NCI-H226 (cell line): ENCODE measurements at regions not wholly inside any gene's neighbourhood (a gene's known extent, or its start where the extent isn't known, plus 50 kb on each side); places are given as distances from the start of the nearest gene placed in this dataset.
"Not testable (repeated sequence)": the region's sequence is repeated elsewhere in the genome, so short reads cannot be mapped to it uniquely, and the experiment has no call there.

ENCODE experiments used
- DNase-seq: peaks from one replicate; pipeline ENCODE4 v3.0.0-alpha.2; 2015

DNA sequence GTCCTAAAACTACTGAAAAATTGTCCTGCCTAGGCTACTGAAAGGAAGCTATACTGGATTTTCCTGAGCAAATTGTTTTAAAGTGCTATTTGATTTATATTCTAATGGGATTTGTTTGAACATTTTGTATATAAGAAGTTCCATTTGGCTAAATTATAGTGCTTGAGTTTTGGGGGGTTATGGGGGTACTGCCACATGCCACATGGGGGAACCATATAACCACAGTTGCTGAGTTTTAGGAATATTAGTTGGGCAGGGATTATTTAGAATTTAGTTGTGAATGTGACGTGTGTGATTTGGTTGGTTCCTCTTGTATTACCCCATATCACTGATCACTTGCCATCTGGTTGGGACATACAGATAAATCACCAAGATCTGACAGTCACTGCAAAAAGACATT is 224.5 kb upstream of the TAPT1 start:
- DNase-seq, result no peak

DNA sequence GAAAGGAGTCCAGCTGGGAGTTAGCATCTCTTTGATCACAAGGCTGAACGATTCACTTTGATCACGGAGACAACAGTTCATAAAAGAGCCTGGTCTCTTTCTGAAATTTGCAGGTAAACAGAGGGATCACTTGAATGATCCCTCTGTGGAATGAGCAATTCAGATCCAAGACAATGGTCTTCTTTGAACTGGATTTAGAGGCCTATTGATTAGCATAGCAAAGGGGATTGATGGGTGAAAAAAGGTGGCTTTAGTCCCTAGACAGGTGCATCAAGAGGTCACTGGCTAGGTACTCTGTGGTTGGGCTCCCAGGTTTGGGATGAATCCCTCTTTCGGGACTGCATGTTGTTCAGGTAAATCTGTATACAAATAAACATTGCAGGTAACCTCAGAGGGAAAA is 223.8 kb upstream of the TAPT1 start:
- DNase-seq, result no peak

DNA sequence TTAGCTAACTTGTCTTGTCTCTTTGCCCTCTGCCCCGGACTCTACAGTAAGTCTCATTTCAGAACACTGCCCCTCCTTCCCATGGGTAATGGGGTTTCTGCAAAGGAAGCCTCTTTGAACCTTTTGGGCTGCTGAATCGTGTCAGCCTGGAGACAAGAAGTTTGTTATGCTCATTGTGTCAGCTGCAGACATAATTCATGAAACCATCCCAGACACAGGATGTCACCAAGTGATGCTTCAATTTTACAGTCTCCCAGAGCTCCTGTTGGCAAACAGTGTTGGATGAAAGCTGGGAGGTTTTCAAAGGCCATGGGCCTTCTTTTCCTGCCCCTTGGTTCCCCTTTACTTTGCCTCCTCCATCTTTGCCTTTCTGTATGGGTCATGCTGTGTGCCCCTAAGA is 223.1 kb upstream of the TAPT1 start:
- no peak for DNase-seq

DNA sequence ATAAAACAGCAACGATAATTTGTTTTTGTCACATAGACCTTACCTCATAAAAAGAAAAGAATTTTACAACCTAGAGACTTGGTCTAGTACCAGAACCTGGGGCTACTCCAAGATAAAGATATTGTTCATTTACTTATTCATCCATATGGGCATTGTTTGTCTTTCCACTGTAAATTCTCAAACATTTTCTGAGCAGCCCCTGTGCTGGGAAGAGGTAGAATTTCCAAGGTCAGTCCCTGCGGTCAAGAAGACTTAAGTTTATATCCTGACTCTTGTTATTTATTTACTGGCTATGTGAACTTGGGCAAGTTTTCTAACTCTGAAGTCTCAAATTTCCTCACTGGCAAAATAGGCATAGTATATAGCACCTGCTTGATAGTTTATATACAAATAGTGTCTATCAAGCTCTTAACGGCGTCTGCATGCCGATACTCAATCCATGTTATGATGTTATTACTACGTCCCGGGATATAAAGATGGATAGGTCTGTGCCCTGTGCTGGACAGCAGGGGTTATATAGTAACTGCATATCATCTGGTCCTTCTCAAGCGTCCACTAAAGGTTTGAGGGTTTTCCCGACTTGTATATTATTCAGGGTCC is 222.1 kb upstream of the TAPT1 start:
- DNase-seq, result no peak

DNA sequence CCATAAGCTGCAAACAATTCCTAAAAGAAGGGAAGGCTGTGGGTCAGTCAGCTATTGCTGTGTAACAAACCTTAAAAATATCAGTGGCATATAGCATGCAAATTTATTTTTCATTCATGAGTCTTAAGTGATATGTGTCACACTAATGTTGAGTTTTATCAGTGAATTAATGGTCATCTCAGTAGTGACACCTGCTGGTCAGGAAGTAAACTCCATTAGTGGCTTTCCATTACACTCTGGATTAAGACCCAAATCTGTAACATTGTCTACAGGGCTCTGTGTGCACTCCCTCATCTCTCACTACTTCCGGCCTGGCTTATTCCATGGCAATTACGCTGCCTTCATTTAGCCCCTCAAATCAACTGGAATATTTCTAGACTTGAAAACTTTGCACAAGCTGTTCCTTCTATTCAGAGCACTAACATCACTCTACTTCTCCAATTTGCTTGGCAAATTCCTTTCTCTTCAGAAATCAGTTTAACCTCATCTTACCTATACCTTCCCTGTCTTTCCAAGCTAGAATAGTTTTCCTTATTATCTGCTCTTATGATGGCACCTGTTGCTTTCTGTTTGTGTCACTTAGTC is 217.3 kb upstream of the TAPT1 start:
- DNase-seq, result no peak

DNA sequence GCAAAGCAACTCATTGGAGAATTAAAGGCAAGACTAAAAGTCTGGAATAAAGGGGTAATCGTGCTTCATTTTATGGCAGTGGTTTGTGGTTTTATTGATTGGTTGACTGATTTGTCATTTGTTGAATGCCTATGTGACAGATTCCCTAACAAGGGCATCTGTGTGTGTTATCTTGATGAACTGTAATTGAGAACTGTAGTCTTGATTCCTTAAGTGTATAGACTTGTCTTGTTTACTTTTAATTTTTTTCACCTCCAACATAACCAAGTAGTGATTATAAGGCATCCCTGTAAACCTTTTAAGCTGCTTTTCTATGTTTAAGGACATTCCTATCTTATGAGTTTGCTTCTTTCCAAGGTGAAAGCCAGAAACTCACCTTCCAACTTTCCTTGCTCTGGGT is 216.0 kb upstream of the TAPT1 start:
- DNase-seq, result no peak

DNA sequence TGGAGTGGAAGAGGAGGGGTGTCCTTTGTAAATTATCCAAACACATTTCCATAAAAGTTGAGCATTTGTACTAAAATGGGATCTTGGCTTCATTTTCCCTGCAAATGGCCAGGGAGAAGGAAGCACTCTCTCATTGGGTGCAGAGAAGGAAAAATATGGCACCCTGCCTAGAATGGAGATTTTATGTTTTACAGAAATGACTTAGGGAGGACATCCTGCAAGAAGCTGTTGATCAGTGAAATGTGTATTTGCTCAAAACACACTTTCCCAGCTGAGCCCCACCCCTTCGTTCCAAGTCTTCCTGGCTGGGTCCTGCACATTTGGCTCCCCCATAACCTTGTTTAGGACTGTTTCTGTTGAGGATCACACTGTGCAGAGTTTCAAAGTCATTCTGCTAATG is 213.5 kb upstream of the TAPT1 start:
- DNase-seq, result no peak

DNA sequence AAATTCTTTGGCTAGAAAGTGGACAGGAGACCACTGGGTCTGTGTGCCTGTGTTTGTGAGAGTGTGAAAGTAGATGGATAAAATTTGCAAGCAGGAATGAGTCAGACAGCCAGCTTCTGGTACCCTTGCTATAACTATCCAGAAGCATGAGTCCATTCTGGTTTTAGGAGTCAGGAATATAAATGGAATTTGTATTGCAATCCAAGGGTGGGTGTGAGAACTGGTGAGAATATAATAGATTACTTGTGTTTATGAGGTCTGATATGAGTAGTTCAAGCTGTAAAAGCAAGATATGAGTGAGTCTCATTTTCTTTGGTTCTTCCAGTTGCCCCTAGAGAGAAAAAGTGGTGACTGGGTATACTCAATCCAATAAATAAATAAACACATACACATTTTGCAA is 212.7 kb upstream of the TAPT1 start:
- peak; percentile 47 for DNase-seq

DNA sequence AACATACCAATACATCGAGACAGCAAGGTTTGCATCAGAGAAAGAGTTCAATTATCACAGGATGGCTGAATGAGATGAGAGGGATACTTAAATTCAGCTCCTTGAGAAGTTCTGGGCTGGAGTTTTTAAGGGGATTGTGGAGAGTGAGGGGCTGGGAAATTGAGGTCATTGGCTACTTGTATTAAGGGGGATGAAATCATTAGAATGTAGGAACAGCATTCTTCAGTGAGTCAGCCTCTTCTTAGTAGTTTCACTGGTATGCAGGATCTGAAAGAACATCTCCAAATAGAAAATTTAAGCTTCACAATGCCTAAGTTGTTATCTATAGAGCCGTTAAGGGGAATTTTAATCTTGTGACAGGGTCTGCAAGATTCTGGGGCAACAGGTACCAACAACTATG is 211.6 kb upstream of the TAPT1 start:
- DNase-seq, result peak; percentile 72

DNA sequence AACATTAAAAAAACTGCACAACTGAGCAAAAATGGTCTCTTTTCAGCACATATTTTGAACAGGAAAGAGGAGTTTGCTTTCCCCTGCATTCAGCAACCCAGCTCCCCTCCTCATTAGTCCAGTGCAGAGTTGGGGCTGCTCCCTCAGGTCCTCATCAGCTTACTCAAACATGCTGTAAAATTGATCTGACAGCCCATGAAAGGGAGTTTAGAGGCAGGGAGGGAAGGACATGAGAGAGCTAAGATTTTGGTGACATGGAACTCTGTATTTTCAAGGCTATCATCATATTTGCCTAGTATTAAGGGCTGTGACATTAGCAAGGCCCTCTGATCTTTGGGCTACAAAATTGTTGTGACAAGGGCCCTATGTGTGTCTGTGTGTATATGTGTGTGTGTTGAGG is 205.6 kb upstream of the TAPT1 start:
- no peak for DNase-seq

DNA sequence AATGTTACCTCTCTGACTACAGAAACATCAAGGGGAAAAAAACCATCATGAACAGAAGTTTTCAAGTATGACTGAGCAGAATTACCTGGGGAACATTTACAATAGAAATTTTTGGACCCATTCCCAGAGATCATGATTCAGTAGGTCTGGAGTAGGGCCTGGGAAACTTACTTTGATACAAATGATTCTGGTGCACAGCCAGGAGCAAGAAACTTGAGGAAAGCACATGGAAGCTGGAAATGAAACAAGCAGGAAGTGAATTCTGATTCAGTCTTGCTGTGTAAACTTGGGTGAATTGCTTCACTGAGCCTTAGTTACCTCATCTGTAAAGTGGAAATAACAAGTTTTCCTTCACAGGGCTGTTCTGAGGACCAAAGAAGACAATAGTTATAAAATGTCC is 192.5 kb upstream of the TAPT1 start:
- peak; percentile 91 for DNase-seq

DNA sequence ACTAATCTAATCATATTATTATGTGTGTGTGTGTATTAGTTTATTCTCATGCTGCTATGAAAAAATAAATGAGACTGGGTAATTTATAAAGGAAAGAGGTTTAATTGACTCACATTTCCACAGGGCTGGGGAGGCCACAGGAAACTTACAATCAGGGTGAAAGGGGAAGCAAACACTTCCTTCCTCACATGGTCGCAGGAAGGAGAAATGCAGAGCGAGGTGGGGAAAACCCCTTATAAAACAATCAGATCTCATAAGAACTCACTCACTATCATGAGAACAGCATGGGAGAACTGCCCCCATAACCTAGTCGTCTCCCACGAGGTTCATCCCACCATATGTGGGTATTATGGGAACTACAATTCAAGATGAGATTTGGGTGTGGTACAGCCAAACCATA is 190.9 kb upstream of the TAPT1 start:
- no peak for DNase-seq

DNA sequence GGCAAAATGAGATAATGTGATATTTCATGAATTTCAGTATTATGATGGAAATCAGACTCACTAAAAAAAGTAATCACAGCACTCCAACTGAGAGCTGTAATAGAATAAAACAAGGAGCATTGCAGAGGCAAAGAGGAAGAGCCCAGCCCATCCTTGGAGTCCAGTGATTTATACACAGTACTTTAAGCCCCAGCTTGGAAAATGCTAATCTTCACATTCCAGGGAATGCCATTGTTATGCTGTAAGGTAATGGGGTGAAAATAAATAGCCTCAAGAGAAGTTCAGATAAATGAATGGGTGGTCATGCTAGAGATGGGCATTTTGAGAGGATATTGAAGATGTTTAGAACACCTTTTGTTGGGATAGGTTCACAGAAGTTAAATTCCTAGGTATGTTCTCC is 190.3 kb upstream of the TAPT1 start:
- DNase-seq, result peak; percentile 52

DNA sequence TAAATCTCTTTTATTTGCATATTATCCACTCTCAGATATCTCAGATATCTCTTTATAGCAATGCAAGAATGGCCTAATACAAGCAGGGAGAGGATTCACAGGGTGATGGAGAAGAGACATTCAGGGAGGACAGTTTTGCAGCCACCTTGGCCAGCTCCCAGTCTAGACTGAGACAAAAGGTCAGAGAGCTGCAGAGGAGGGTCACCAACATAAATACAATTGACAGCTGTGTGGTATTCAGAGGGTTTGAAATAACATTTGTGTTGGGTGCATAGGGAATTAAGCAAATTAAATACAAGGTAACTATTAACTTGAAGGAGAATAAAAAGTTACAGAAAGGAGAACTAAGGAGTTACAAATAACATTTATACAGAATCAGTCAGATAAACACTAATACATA is 189.5 kb upstream of the TAPT1 start:
- no peak for DNase-seq

DNA sequence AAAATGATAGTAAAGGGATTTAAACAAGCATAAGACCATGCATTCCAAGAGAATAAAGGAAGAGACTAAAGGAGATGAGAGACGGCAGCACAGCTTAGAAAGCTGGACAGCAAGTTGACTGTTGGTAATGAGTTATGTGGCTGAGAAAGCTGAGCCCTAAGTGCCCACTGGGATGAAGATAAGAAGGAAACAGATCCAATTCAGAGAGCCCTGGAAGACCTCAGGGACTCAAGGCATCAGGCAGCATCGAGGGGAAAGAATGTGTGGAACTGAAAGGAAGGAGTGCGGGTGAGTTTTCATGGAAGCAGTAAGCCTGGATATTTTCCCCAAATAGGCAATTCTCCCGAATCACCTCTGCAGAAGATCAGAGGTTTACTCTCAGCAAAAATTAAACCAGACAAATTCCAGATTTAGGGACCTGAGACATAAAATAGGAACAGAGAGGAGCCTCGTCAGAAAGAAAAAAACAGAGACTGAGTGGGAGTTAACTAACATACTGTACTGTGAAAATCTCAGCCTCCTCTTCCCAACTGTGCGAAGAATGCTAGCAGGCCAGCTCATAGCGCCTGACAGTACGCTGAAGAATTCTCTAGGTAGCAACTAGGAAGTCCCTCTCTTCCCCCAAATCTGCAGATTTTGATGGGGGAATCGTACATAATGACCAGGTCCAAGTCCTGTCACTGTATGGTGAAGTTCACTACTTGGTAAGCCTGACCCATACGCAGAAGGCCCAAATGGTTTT is 187.7 kb upstream of the TAPT1 start:
- DNase-seq, result no peak

DNA sequence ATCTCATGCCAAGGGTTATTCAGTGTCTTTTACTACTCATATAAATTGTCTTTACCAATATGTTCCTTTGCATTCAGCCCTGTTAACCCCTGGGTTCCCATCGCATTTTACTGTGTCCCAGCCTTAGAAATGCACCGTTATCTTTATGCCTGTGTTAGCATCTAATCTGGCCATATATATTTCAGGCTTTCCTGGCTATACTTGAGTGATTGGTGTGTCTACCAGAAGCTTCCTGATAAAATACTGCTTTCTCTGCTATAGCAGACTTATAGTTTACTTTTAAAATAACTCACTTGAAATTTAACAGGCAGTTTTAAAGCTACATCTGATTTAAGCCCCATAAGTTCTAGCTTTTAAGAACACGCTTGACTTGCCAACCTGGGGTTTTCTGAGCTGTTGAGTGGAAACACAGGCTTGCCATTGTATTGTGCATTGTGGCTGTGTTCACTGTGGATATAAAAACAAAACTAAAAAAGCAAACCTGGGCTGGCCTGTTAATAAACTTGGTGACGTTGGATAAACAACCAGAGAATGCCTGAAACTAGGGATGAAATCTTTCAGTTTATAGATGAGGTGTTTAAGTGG is 185.3 kb upstream of the TAPT1 start:
- no peak for DNase-seq

DNA sequence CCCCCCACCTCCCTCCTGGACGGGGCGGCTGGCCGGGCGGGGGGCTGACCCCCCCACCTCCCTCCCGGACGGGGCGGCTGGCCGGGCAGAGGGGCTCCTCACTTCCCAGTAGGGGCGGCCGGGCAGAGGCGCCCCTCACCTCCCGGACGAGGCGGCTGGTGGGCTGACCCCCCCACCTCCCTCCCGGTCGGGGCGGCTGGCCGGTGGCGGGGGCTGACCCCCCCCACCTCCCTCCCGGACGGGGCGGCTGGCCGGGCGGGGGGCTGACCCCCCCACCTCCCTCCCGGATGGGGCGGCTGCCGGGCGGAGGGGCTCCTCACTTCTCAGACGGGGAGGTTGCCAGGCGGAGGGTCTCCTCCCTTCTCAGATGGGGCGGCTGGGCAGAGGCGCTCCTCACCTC is 166.9 kb upstream of the TAPT1 start:
- not testable (repeated sequence) for DNase-seq

DNA sequence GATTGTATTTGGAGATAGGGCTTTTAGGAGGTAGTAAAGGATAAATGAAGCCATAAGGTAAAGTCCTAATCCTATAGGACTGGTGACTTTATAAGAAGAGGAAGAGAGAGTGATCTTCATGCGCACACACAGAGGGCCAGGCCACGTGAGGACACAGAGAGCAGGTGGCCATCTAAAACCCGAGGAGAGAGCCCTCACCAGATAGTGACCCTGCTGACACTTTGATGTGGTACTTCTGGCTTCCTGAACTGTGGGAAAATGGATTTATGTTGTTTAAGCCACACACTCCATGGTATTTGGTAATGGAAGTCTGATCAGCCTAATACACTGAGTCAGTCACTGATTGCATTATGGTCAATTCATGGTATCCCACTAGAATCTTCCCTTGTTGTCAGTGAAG is 164.9 kb upstream of the TAPT1 start:
- no peak for DNase-seq

DNA sequence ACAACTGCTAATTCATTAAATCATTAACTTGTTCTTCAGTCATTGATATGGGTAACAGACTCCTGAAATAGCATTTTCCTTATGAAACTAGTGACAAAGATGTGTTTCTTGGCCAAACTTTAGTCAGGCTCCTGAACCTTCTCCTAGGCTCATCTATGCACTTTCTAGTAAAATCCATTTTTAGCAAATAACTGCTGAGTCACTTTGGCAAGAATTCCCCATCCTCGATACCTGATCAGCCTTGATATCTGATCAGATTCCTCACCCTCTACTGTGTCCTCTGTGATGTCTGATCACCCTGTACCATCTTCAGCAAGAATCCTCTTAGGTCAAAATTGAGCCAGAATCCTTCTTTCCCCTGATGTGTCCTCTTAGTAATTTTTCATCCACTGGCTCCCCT is 161.2 kb upstream of the TAPT1 start:
- no peak for DNase-seq

DNA sequence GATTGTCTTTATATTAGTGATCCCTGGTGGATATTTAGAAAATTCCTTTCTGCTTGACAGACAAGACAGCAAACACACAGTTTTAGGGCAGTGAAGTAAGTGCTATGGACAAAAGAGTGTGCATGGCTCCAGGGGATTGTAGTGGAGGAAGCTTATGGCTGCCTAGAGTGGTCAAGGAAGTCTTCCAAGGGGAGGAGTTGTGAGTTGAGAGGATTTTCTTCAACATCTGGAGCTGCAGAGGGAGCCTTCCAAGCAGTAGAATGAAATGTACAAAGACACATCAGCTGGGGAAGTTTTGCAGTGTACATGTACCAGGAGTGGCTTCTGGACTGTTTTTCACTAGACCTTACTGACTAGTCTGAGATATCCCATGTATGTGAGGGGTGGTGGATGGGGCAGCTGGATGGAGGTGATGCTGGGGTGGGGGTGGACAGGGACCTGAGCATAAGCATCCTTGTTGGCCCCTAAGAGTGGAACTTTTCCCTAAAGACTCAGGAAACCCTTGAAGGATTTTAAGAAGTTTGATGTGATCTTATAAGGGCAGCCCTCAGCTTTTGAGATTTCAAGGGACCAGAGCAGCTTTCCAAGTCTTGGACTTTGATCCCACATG is 160.5 kb upstream of the TAPT1 start:
- DNase-seq, result no peak

DNA sequence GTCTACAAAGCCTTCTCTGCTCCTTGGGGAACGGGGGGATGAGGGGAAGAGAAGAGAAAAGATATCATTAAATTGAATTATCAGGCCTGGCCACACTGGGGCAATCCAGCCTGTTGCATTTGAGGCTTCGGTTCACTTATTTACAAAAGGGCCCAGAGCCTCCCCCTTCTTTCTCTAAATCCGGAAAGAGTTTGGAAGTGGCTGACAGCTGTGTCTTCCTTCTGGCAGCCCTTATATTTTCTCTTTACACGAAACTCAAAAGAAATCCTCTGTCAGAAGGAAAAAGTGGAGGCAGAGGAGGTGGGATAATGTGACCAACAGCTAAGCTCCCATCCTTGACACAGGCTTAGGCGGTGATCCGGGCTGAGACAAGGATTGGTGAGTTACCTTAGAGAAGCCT is 158.3 kb upstream of the TAPT1 start:
- no peak for DNase-seq

DNA sequence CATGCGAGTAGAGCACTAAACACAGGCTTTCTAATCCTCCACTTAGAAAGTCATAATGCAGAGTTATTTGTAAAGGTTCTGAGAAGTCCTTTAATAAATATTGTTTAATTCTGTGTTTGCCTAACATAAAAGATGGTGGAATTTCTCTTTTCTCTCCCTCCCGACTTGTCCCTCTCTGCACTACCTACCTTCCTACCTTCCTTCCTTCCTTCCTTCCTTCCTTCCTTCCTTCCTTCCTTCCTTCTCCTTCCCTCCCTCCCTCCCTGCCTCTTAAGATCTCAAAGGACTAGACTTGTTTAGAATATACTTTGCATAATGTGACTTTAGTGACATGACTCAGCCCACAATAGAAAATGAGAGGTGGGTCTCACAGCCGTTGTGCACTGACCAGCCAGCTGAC is 156.3 kb upstream of the TAPT1 start:
- DNase-seq, result no peak

DNA sequence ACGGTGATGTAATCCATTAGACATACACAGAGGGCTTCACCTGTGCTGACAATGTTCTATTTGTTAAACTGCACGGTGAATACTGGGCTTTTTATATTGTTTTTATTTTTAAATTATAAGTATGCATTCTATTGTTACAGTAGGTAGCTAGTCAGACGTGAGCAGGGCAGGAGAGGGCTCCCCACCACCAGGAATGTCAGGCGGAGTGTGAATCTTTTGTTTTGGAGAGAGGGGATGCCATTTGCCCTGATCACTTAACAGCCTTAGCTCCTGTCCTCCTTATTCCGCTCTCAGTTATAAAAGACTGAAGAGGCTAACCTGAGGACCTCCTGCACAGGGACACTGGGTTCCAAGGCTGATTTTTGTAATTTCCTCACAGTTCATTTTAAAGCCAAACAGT is 151.6 kb upstream of the TAPT1 start:
- no peak for DNase-seq

DNA sequence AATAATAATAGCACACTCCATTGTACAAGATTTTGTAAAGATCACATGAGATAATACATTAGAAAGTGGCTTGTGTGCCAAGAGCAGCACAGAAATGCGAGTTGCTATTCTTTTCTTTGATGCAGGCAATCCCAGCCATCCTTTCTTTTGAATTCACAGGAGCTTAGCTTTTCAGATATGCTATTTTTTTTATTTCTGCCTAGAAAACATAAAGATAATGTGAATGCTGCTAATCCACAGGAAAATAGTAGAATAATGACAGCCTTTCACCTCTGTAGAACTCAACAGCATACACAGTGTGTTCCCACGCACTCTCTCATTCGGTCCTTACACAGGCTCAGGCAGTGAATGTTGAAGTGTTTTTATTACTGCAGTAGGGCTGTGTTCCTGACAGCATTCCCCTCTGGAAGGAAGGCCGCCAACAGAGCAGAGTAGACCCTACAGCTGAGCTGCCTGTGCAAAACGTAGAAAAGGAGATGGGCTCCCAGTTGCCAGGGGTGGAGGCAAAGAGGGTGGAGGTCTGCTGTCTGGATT is 138.8 kb upstream of the TAPT1 start:
- no peak for DNase-seq
